GM21447 (cell line): ENCODE measurements at regions not wholly inside any gene's neighbourhood (a gene's known extent, or its start where the extent isn't known, plus 50 kb on each side); places are given as distances from the start of the nearest gene placed in this dataset.

Experiments
- ATAC-seq: cut with Tn5 transposase; IDR thresholded peaks from one replicate; pipeline ENCODE4 v1.9.1; 2021; ENCODE audit not compliant: unreplicated experiment

GRCh38 chr6:19638931-19639330, 198.2 kb upstream of the ID4 start:
- no peak for ATAC-seq

- ATAC-seq = no peak
Measured at GRCh38 chr6:19643287-19643686, 193.9 kb upstream of the ID4 start.

- no peak for ATAC-seq
Measured at GRCh38 chr6:19643713-19644112, 193.5 kb upstream of the ID4 start.

GRCh38 chr6:19655744-19656143, 181.4 kb upstream of the ID4 start:
- ATAC-seq = no peak

GRCh38 chr6:19660123-19660910, 176.9 kb upstream of the ID4 start:
- no peak for ATAC-seq

- ATAC-seq = no peak
Measured at GRCh38 chr6:19662911-19663310, 174.3 kb upstream of the ID4 start.

GRCh38 chr6:19663479-19663878, 173.7 kb upstream of the ID4 start:
- no peak for ATAC-seq

- no peak for ATAC-seq
Measured at GRCh38 chr6:19664050-19664449, 173.1 kb upstream of the ID4 start.

- no peak for ATAC-seq
Measured at GRCh38 chr6:19664878-19665612, 172.1 kb upstream of the ID4 start.

- no peak for ATAC-seq
Measured at GRCh38 chr6:19665613-19665909, 171.6 kb upstream of the ID4 start.

- no peak for ATAC-seq
Measured at GRCh38 chr6:19668710-19669109, 168.5 kb upstream of the ID4 start.

- ATAC-seq = no peak
Measured at GRCh38 chr6:19669206-19669605, 168.0 kb upstream of the ID4 start.

- ATAC-seq = no peak
Measured at GRCh38 chr6:19682859-19683258, 154.3 kb upstream of the ID4 start.

GRCh38 chr6:19690325-19691075, 146.7 kb upstream of the ID4 start:
- ATAC-seq = no peak

GRCh38 chr6:19691465-19692167, 145.6 kb upstream of the ID4 start:
- no peak for ATAC-seq

- no peak for ATAC-seq
Measured at GRCh38 chr6:19692506-19693298, 144.5 kb upstream of the ID4 start.

GRCh38 chr6:19694697-19695096, 142.5 kb upstream of the ID4 start:
- no peak for ATAC-seq

GRCh38 chr6:19697744-19698290, 139.4 kb upstream of the ID4 start:
- no peak for ATAC-seq

- no peak for ATAC-seq
Measured at GRCh38 chr6:19699932-19700331, 137.2 kb upstream of the ID4 start.

- ATAC-seq = no peak
Measured at GRCh38 chr6:19705606-19706005, 131.6 kb upstream of the ID4 start.
